Stimulated activated CD4-positive, alpha-beta T cell treated with anti-CD3 and anti-CD28 coated beads, Interleukin-2, amount 100 ng/mL, for 4 hours (primary cell): ENCODE measurements at regions not wholly inside any gene's neighbourhood (a gene's known extent, or its start where the extent isn't known, plus 50 kb on each side); places are given as distances from the start of the nearest gene placed in this dataset.
"Not testable (repeated sequence)": the region's sequence is repeated elsewhere in the genome, so short reads cannot be mapped to it uniquely, and the experiment has no call there.

Source experiments
- DNase-seq: peaks from one replicate; pipeline ENCODE4 v3.0.0-alpha.2; 2020; ENCODE audit warnings: low read depth

DNA sequence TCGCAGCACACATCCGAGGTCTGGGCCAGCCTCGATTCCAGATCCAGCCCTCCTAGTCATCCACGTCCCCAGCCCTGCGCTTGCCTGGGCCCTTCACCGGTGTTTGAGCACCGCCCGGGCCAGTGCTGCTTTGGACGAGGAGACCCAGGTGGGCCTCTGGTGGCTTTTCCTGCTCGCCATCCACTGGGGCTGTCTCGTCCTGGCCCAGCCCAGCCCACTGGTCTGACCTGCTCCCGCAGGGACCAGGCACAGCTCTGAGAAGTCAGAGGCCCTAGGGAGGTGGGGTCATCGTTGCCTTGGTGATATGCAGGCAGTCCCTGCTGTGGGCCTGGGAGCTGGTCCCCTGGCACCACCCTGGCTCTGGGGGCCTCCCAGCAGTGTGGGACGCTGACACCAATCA lies 200.8 kb downstream of the USP22 start:
- not testable (repeated sequence) for DNase-seq

GRCh38 chr17:20843261-20843660 lies 199.6 kb downstream of the USP22 start:
- DNase-seq, result not testable (repeated sequence)

DNA sequence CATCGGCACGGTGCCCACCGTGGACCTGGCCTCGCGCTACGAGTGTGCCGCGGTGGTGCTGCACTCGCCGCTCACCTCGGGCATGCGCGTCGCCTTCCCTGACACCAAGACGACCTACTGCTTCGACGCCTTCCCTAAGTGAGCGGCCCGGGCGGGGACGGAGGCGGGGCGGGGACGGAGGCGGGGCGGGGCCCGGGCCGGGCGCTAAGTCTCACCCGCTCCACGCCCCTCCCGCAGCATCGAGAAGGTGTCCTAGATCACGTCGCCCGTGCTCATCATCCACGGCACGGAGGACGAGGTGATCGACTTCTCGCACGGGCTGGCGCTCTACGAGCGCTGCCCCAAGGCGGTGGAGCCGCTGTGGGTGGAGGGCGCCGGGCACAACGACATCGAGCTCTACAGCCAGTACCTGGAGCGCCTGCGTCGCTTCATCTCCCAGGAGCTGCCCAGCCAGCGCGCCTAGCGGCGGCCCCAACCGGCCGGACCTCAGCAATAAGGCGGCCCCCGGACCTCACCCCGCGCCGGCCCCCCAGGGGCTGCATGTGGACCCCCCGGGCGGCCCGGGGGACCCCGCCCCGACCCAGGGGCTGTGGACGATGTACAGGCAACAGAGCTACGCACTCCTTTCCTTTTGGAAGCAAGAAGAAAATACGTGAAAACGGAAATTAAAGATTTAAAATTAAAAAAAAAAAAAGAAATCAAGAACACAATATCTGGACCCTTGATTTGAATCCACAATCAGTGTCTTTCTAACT lies 198.8 kb downstream of the USP22 start:
- DNase-seq, result peak; percentile 15

DNA sequence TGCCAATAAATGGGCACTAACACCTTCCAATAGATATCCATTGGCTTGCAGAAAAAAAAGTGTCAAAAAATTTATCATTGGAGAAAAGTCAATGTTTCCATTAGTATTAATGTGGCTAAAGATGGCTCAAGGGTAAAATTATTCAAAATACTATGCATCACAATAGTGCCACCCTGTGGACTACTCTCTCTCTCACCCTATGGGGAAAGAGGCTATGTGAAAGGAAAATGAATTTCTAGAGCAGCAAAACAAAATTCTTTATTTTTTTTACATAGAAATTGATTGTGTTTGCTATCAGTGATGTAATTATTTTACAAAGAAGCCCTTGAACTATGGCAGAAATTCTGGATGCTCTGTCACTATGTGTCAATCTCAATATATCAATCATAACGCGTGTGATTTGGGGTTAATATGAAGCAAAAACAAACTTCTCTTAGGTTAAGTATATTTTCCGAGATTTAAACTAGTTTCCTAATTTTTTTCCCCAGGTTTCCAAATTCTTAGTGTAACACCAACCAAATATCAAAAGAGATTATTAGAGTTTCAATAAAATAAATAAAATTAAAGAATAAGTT lies 193.9 kb downstream of the USP22 start:
- DNase-seq, result not testable (repeated sequence)

DNA sequence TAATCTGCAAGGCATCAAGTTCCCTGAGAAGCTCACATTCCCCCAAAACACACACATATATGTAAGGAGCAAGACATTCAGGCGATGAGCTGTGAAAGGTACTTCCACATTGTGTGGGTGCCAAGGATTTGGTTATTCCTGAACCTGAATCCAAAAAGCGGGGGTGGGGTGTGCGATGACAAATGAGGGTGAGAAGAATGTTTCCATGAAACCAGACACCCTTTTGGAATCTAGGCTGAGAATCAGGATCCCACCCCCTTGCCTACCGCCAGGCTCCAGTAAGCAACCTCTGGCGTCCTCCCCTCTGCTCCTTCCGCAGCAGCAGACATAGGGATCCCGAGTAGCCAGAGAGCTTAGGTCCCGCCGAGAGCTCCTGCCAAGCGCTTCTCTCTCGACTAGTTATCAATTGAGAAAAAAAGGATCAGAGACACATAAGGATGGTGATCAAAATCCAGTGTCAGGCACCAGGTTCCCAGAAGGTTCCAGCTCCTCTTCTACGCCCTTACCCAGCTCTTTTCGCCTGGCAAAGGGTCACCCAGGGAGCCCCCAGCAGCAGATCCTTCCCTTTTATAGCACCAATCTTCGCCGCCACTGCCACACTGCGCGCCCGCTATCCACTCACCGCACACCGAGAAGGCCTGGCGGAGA lies 191.1 kb downstream of the USP22 start:
- DNase-seq, result not testable (repeated sequence)

GRCh38 chr17:20852239-20852989 lies 190.4 kb downstream of the USP22 start:
- no peak for DNase-seq

GRCh38 chr17:20852990-20853370 lies 189.8 kb downstream of the USP22 start:
- DNase-seq, result no peak

DNA sequence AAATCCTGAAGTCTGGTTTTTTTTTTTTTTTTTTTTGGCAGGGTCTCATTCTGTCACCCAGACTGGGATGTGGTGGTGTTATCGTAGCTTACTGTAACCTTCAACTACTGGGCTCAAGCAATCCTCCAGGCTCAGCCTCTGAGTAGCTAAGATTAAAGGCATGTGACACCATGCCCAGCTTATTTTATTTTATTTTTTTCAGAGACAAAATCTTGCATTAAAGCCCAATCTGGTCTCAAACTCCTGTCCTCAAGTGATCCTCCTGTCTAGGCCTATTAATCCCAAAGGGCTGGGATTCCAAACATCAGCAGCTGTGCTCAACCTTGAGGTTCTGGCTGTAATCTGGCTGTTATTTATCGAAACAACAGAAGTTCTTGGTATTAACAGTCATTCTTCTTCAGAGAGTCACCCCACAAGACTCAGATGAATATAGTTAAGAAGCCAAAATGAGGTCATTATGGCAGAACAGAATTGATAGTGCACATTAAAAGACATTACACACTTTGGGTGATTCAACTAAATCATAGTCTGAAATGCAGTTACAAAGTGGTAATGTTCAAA lies 186.8 kb downstream of the USP22 start:
- DNase-seq, result not testable (repeated sequence)

- not testable (repeated sequence) for DNase-seq
These were observed 176.2 kb downstream of the USP22 start for GRCh38 chr17:20866444-20867209.

DNA sequence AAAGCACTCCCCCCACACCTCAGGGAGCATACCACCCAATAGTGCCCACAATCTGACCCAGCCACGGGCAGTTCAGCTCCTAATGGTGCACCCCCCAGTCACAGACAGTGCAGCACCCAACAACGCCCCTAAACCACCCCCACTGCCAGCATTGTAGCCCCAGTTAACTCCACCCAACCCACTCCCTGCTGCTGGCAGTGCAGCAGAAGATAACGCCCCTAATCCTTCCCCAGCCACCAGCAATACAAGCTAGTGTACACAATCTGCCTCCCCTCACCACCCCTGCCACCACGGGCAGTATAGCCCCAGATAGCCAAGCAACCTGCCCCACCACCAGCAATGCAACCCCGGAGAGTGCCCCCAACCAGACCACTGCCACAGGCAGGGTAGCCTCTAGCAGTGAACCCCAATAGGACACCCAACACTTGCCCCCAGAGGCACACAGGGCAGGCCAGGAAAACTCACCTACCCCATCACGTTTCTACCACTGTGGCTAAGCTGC lies 175.3 kb downstream of the USP22 start:
- not testable (repeated sequence) for DNase-seq

DNA sequence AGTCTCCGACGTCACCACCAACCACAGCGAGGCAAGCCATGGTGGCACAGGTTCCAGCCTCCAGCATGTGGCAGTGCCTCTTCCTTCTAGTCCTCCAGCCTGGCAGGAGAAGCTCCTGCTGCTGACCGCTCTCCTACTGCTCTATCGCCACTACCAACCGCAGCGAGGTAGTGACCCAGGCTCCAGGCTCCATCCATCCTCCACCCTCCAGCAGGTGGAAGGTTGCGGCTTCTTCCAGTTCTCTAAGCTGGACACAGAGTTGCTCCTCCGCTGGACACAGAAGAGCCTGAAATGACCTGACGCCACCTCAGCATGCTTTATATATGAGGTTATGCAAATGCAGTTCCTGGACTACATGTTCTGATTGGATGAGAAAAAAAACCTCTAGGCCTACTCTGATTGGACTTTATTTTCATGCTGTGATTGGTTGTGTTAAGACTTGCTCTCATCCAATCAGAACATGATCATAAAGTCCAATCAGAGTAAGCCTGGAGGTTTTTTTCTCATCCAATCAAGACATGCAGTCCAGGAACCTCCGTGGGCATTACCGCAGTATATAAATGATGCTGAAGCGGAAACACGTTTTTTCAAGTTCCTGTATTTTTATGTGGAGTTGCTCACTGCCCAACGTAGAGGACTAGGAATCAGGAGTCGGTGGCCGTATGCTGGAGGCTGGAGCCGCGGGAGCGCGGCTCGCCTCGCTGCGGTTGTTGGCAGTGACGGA lies 174.7 kb downstream of the USP22 start:
- not testable (repeated sequence) for DNase-seq

DNA sequence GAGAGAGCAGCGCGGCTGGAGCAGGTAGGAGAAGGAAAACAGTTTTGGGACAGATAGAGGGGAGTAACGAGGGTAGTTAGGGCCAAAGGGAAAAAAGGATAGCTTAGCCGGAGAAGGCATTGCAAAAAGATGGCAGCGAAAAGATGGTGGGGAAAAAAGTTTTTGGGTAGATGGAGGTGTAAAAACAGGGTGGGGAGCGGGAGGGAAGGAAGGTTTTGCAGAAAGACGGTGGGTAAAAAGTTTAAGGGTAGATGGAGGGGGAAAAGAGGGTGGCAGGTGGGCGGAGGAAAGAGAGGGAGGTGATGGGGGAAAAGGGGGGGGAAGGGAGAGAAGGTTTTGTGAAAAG lies 174.2 kb downstream of the USP22 start:
- not testable (repeated sequence) for DNase-seq

DNA sequence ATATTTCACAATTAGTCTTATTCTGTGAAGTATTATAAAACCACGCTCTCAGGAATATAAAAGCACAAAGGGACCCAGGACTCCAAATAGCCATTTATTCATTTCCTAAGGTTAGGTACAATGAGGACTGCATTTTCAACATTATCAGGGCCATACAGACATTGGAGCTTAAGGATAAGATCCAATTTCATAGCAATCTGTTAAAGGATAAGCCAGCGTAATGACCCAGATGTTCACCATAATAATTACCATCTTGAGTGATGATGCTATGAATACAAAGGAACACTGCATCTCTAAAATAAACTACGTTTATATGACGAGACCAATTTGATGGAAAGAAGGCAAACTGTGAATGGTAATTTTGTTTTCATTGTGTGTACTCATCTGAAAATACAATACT lies 169.6 kb downstream of the USP22 start:
- DNase-seq, result not testable (repeated sequence)

- not testable (repeated sequence) for DNase-seq
These were observed 169.0 kb downstream of the USP22 start for GRCh38 chr17:20873688-20874328.

- not testable (repeated sequence) for DNase-seq
These were observed 165.4 kb downstream of the USP22 start for GRCh38 chr17:20877384-20877783.

- no peak for DNase-seq
These were observed 152.5 kb downstream of the USP22 start for GRCh38 chr17:20890338-20890737.

- not testable (repeated sequence) for DNase-seq
These were observed 147.4 kb downstream of the USP22 start for GRCh38 chr17:20895426-20895825.

DNA sequence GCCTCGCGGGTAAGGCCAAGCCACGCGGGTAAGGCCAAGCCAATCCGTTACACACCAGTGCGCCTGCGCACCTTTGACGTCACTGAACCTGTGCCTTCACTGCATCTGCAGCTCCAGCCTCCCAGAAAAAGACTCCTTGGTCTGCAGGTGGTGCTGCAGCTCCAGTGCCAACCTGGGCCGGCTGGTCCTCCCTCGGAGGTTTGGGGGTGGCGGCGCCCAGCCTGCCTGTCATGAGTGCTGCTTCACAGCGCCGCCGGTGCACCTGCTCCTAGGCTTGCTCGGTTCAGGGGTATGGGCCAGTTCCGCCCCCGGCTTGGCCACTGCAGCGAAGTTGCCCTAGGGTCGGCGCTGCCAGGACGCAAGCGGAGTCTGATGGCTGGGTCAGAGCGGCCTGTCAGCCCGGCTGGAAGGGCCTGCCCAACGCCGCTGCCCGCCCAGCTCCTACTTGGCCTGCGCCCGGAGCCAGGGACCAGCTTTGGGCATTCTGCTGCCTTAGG lies 146.6 kb downstream of the USP22 start:
- peak; percentile 19 for DNase-seq

DNA sequence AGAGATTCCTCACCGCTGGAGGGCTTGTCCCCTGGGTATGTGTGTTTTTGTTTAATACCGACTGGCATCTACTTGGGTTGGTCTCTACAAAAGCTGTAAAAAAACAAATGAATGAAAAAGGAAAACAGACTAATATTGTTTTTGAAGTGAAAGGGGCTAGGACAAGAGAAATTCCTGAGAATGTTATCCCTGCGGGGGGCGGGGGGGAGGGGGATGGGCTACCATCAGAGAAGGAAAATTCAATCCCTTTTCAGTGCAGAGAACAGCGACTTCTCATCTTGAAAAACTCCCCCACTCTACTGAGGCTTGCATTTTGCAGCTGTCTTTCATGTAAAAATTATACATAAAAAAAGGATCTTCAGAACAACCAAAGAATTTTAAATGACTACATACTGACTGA lies 144.1 kb downstream of the USP22 start:
- DNase-seq, result not testable (repeated sequence)

GRCh38 chr17:20902496-20902895 lies 140.3 kb downstream of the USP22 start:
- DNase-seq, result not testable (repeated sequence)
